ENCODE measurements at regions not wholly inside any gene's neighbourhood (a gene's known extent, or its start where the extent isn't known, plus 50 kb on each side); places are given as distances from the start of the nearest gene placed in this dataset.

DNA sequence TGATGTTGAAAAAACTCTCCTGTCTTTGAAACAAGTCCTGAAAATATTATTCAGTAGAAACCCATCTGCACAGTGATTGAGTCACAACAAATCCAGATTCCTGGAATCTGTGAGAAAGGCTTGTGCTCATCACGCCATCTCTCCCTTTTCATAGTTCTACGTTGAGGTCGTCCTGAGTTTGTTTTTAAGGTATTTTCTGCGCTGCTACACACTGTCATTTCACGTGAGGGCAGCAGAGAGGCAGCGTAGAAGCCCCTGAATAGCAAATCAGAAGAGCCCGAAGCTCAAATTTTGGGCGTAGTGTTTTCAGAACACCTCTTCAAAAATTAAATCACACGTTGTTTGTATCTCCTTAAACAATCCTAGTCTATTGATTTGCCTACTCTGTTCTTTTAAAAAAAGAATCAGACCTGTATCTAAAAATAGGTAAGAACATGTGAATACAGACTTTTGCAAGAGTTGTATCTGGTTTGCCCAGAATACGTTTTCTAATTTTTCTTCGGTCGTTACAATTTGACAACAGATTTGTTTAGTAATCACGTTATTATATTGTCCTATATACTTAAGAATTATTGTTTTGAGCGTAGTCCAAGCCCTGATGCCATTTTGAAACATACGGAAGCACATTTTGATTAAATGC lies 61.6 kb upstream of the SLC38A11 start:
- Histone ChIP-seq H2AFZ (ENCODE audit: low read length) (no peak overlapping the region), H3K79me2 (ENCODE audit: insufficient read depth, low read length) (no peaks in the 10 kb centered on the region), H2BK5ac (ENCODE audit: insufficient read length, low read length) (no peak overlapping the region), H3T11ph (ENCODE audit: low read length) (no peak overlapping the region), H4K91ac (ENCODE audit: insufficient read length, low read depth, low read length) (no peak overlapping the region), H3K14ac (ENCODE audit: insufficient read depth, low read length) (no peak overlapping the region), H2BK15ac (ENCODE audit: low read depth, low read length) (no peak overlapping the region), H3K9me3 (ENCODE audit: control insufficient read depth, low read depth, low read length) (no peaks in the 10 kb centered on the region), H3K4ac (ENCODE audit: low read depth, low read length) (no peak overlapping the region), H2BK20ac (ENCODE audit: low read depth, low read length, poor library complexity, severe bottlenecking) (no peak overlapping the region), H3K4me1 (ENCODE audit: insufficient read depth, low read length) (no peaks in the 10 kb centered on the region; the same call in 1 of the 2 replicates), H3K23me2 (ENCODE audit: insufficient read length, low read depth, low read length, poor library complexity, severe bottlenecking) (no peaks in the 10 kb centered on the region), H4K8ac (replicated peaks; ENCODE audit: insufficient read length, low read depth, low read length) (no peak overlapping the region), H3K23ac (ENCODE audit: insufficient read length, low read depth, low read length) (no peak overlapping the region), H4K5ac (ENCODE audit: insufficient read length, low read depth, low read length) (no peak overlapping the region), H2AK5ac (ENCODE audit: insufficient read length, low read length) (no peak overlapping the region), H3K27ac (ENCODE audit: insufficient read length, low read depth, low read length) (no peak overlapping the region), H3K56ac (ENCODE audit: insufficient read length, low read depth, low read length) (no peak overlapping the region), H2BK12ac (ENCODE audit: insufficient read length, low read depth, low read length) (no peak overlapping the region), H3K18ac (ENCODE audit: insufficient read length, low read depth, low read length) (no peak overlapping the region), H3K4me2 (ENCODE audit: insufficient read depth, insufficient read length, low read length) (no peak overlapping the region), H3K9ac (ENCODE audit: extremely low read depth, insufficient read length, low read length) (no peak overlapping the region), H3K27me3 (ENCODE audit: insufficient read depth, low read length) (no peaks in the 10 kb centered on the region), H3K79me1 (ENCODE audit: insufficient read depth, low read depth, low read length, poor library complexity, severe bottlenecking) (no peaks in the 10 kb centered on the region), H2BK120ac (ENCODE audit: low read depth, low read length, poor library complexity, severe bottlenecking) (no peak overlapping the region), H4K20me1 (ENCODE audit: control insufficient read depth, insufficient read depth, insufficient read length) (no peaks in the 10 kb centered on the region)
- TF ChIP-seq, protein P1, sequence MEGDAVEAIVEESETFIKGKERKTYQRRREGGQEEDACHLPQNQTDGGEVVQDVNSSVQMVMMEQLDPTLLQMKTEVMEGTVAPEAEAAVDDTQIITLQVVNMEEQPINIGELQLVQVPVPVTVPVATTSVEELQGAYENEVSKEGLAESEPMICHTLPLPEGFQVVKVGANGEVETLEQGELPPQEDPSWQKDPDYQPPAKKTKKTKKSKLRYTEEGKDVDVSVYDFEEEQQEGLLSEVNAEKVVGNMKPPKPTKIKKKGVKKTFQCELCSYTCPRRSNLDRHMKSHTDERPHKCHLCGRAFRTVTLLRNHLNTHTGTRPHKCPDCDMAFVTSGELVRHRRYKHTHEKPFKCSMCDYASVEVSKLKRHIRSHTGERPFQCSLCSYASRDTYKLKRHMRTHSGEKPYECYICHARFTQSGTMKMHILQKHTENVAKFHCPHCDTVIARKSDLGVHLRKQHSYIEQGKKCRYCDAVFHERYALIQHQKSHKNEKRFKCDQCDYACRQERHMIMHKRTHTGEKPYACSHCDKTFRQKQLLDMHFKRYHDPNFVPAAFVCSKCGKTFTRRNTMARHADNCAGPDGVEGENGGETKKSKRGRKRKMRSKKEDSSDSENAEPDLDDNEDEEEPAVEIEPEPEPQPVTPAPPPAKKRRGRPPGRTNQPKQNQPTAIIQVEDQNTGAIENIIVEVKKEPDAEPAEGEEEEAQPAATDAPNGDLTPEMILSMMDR (conservative IDR thresholded peaks at IDR 0.05), result peak; percentile 77
- no peaks in the 10 kb centered on the region for H3K9me3 Mint-ChIP-seq
- peaks cover 0 to 3% of the 10 kb centered on the region in 2 experiments; a peak in 2 of 4 replicates for H3K4me1 Mint-ChIP-seq
- DNase-seq, result peak; percentile 46
- no peak overlapping the region for H3K27ac Mint-ChIP-seq
- WGBS (ENCODE audit: extremely low coverage, insufficient read length, low lambda C conversion rate), result no CpG with 5 or more reads among the region's 15 CpGs
- H3K4me3 Mint-ChIP-seq, result no peak overlapping the region
- peaks cover 2% of the 10 kb centered on the region; the same call in 1 of the 2 replicates for H3K27me3 Mint-ChIP-seq (ENCODE audit: low read depth)
- H3K36me3 Mint-ChIP-seq (ENCODE audit: insufficient read depth in 1 of 3, low read depth in 3 of 3), result peaks cover 0 to 8% (median 0%) of the 10 kb centered on the region in 3 experiments; a peak in 3 of 7 replicates
